ENCODE measurements at regions not wholly inside any gene's neighbourhood (a gene's known extent, or its start where the extent isn't known, plus 50 kb on each side); places are given as distances from the start of the nearest gene placed in this dataset.
"Not testable (repeated sequence)": the region's sequence is repeated elsewhere in the genome, so short reads cannot be mapped to it uniquely, and the experiment has no call there.

DNA sequence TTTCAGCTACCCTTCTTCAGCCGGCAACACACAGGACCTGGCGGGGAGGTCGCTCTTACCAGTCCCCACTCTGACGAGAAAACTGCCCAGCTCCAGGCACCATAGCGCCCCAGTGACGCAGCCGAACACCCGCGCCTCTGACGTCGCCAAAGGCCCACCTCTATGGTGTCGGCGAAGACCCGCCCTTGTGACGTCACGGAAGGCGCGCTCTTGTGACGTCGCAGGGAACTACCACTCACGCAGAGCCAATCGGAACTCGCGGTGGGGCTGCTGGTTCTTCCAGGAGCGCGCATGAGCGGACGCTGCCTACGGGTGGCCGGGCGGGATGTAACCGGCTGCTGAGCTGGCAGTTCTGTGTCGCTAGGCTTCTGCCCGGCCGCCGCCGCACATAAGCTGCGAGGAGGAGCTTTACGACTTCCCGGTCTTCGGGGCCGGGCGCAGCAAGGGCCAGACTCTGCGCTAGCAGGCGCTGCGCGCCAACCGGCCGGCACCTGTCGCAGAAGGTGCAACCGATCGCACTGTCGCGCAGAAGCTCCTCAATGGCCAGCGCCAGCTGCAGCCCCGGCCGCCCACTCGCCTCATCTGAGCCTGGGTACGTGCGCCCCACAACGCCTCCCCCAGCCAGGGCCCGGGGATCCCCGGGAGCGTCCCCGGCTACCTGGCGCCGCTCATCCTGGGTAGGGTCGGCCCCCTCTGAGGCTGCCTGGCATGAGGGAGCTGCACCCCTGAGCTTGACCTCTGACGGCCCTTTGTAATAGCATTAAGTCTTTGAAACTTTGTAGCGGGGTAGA is 121.3 kb upstream of the FBXO28 start:
- TF ChIP-seq POLR2A (IDR thresholded peaks at IDR 0.05; ENCODE audit: low read length): peak; percentile 85
- DNase-seq: peak; percentile 100

GRCh38 chr1:223991297-223991857 is 122.5 kb upstream of the FBXO28 start:
- DNase-seq: not testable (repeated sequence)

- not testable (repeated sequence) for DNase-seq
Observed at GRCh38 chr1:223961985-223962384, 116.2 kb upstream of the TP53BP2 start.

DNA sequence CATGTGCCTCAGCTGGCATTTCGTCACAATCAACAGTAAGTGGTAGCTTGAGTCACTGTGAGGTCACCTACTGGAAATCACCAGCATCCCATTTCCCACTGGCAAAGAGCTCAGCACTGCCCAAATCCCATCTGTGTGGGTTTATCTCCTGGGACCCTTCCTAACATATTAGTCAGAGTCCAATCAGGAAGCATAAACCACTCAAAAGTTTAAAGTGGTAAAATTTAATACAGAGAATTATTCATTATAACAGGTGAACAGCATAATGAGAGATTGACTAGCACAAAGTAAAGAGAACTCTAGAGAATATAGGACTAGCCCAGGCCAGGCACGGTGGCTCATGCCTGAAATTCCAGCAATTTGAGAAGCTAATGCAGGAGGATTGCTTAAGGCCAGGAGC is 107.1 kb upstream of the TP53BP2 start:
- DNase-seq: not testable (repeated sequence)

GRCh38 chr1:223951551-223951950 is 105.8 kb upstream of the TP53BP2 start:
- not testable (repeated sequence) for DNase-seq

DNA sequence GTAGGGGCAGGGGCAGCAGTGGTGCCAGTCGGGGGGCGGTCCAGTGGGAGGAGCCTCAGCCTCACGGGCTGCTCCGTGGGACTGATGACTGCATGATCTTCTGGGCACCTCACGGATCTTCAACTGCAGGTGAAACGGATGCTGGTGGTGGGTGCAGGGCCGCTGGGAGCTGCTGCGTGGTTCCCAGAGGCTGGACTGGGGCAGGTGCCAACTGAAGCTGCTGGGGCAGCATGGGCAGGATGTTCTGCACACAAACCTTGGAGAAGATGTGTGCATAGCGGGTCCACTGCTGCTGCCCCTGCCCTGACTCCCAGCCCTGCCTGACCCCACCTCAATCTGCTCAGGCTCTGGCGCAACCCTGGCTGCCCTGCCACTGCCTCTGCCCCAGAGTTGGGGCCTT is 104.2 kb upstream of the TP53BP2 start:
- not testable (repeated sequence) for DNase-seq

DNA sequence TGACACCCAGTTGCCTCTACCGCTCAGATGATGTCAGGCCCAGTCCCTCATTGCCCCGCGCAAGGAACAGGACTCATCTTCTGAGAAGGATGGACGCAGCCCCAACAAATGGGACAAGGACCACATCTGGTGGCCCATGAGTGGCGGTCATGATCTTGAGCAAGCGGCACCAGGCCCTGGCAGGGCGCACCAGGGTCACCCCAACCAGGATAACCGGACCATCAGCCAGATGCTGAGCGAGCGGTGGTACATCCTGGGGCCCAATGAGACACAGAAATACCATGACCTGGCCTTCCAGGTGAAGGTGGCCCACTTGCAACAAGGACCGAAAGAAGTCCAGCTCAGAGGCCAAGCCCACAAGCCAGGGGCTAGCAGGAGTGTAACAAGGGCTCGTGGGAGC is 102.3 kb upstream of the TP53BP2 start:
- DNase-seq: not testable (repeated sequence)

DNA sequence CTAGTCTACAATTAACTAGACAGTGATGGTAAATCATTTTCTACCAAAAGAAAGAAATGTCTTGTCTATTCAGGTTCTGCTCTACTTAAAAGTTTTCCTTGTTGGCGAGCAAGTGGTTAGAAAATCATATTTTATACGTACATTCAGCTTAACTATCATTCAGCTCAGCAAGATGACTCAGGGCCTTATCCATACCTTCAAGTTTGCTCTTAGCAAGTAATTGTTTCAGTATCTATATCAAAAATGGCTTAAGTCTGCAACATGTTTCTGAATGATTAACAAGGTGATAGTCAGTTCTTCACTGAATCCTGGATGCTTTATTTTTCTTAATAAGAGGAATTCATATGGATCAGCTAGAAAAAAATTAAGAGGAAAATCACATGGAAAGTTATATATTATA is 90.8 kb upstream of the TP53BP2 start:
- DNase-seq: peak; percentile 49 to 79

GRCh38 chr1:223931476-223931875 is 85.7 kb upstream of the TP53BP2 start:
- peak; percentile 64 to 81 for DNase-seq

GRCh38 chr1:223920805-223921204 is 75.1 kb upstream of the TP53BP2 start:
- DNase-seq: not testable (repeated sequence)

GRCh38 chr1:223915476-223915875 is 69.7 kb upstream of the TP53BP2 start:
- not testable (repeated sequence) for DNase-seq

DNA sequence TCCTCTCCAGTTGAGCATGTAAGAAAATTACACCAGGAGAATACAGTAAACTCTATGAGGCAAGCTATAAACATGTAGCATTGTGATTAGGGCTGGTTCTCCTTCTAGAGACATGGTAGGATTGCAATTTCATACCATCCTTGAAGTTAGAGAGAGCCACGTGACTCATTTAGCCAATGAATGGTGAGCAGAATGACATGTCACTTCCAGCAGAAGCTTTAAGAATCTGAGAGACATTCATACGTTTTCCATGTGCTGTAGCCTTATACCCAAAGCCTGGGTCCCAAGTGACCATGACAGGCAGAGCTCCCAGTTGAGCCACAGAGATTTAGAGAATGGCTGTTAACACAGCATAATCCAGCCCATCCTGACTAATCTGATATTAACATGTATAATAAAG is 68.0 kb upstream of the TP53BP2 start:
- not testable (repeated sequence) for DNase-seq

- DNase-seq: not testable (repeated sequence)
Observed at GRCh38 chr1:223907943-223908587, 62.3 kb upstream of the TP53BP2 start.

GRCh38 chr1:223903221-223903620 is 57.5 kb upstream of the TP53BP2 start:
- DNase-seq: not testable (repeated sequence)

- not testable (repeated sequence) for DNase-seq
Observed at GRCh38 chr1:223899775-223900174, 54.0 kb upstream of the TP53BP2 start.

DNA sequence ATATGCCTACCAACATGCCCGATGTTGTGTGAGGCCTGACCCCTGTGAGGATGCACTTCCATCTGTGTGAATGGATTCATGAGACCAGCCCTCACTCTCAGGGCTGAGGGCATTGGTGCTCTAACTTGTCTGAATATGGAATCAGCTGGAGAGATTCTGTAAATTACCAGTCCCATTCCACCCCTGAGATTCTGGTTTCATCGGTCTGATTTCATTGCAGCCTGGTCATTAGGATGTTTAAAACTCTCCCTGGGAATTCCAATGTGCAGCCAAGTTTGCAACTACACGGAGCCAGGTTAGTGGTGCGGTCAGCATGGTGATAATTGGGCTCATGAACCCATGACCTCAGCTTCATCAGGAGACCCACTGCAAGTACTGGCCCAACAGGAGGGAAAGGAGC is 51.4 kb upstream of the TP53BP2 start:
- not testable (repeated sequence) for DNase-seq

DNA sequence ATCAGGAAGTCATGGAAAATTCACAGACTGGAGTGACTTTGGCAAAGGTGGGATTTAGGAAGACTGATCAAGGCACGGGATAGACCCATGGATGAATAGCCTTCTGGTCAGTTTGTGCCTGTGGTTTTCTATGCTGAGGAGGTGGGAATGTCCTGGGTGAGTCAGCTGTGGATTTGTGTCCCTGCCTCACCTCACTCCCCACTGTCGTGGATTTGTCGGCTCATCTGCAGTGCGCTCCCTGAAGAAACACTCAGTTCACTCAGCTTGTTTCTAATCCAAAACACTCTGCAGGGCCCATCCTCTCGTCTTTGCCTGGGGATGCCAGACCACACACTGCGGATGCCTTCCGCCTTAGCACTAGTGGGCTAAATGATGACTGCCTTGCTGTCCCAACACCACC is 50.2 kb upstream of the TP53BP2 start:
- DNase-seq: not testable (repeated sequence)
